ENCODE measurements at regions not wholly inside any gene's neighbourhood (a gene's known extent, or its start where the extent isn't known, plus 50 kb on each side); places are given as distances from the start of the nearest gene placed in this dataset.

- Histone ChIP-seq H2AFZ (ENCODE audit: low read depth) (no peak overlapping the region), H3K9me3 (no peaks in the 10 kb centered on the region), H3K4me1 (ENCODE audit: control insufficient read depth in 1 of 2, insufficient read depth in 2 of 2, low read depth in 1 of 2, low read length in 1 of 2) (no peaks in the 10 kb centered on the region), H3K9me2 (no peaks in the 10 kb centered on the region), H3K4me3 (ENCODE audit: low read depth in 2 of 2, low read length in 1 of 2) (no peak overlapping the region), H3K36me3 (replicated peaks in 1 of 2; ENCODE audit: control insufficient read depth in 1 of 2, insufficient read depth in 2 of 2, low read length in 1 of 2) (no peaks in the 10 kb centered on the region), H3K79me2 (ENCODE audit: insufficient read depth) (no peaks in the 10 kb centered on the region), H3F3A (replicated peaks; ENCODE audit: insufficient read depth) (no peaks in the 10 kb centered on the region), H3K27ac (ENCODE audit: low read depth in 2 of 2, low read length in 1 of 2) (no peak overlapping the region), H3K9ac (no peak overlapping the region), H4K20me1 (ENCODE audit: insufficient read depth) (no peaks in the 10 kb centered on the region), H3K4me2 (no peak overlapping the region), H3K27me3 (ENCODE audit: insufficient read depth) (no peaks in the 10 kb centered on the region)
- TF ChIP-seq TEAD4 (IDR thresholded peaks at IDR 0.05; ENCODE audit: borderline replicate concordance, insufficient read depth) = no peak
- no peak for TF ChIP-seq TAF1 (IDR thresholded peaks at IDR 0.05; ENCODE audit: borderline replicate concordance, low read depth, low read length)
- TF ChIP-seq GABPA (IDR thresholded peaks at IDR 0.05; ENCODE audit: low read depth) = no peak
- no peak for TF ChIP-seq ELF1 (IDR thresholded peaks at IDR 0.05)
- TF ChIP-seq YY1 (IDR thresholded peaks at IDR 0.05; ENCODE audit: low read depth) = no peak
- TF ChIP-seq USF1 (IDR thresholded peaks at IDR 0.05; ENCODE audit: borderline replicate concordance, low read depth) = no peak
- no peak for TF ChIP-seq RXRA (IDR thresholded peaks at IDR 0.05; ENCODE audit: borderline replicate concordance, low read depth)
- no peak for TF ChIP-seq FOXM1 (IDR thresholded peaks at IDR 0.05; ENCODE audit: low read depth)
- no peak for TF ChIP-seq MEF2A (IDR thresholded peaks at IDR 0.05; ENCODE audit: borderline replicate concordance, low read depth)
- 5% methylated on average over 1 of the region's 1 CpG for WGBS (ENCODE audit: low lambda C conversion rate)
- POLR2A ChIA-PET = no interaction called here
- DNase-seq = no peak
- CTCF ChIA-PET = no interaction called here
These were observed 259.0 kb upstream of the HS3ST1 start for GRCh38 chr4:11687727-11688126.

GRCh38 chr4:11685481-11685880 is 256.8 kb upstream of the HS3ST1 start:
- DNase-seq = no peak
- ChIA-PET POLR2A (no interaction called here), CTCF (no interaction called here)
- no peaks in the 10 kb centered on the region for H3K36me3 ChIP-seq (replicated peaks in 1 of 2; ENCODE audit: control insufficient read depth in 1 of 2, insufficient read depth in 2 of 2, low read length in 1 of 2)
- no peaks in the 10 kb centered on the region for H3K27me3 ChIP-seq (ENCODE audit: insufficient read depth)
- H3K27ac ChIP-seq (ENCODE audit: low read depth in 2 of 2, low read length in 1 of 2) = no peak overlapping the region
- no peaks in the 10 kb centered on the region for H3K9me2 ChIP-seq
- no peaks in the 10 kb centered on the region for H4K20me1 ChIP-seq (ENCODE audit: insufficient read depth)
- H3K79me2 ChIP-seq (ENCODE audit: insufficient read depth) = no peaks in the 10 kb centered on the region
- H3K4me2 ChIP-seq = no peak overlapping the region
- H3K4me3 ChIP-seq (ENCODE audit: low read depth in 2 of 2, low read length in 1 of 2) = no peak overlapping the region
- H3K9me3 ChIP-seq = no peaks in the 10 kb centered on the region
- no peaks in the 10 kb centered on the region for H3F3A ChIP-seq (replicated peaks; ENCODE audit: insufficient read depth)
- H3K9ac ChIP-seq = no peak overlapping the region
- H3K4me1 ChIP-seq (ENCODE audit: control insufficient read depth in 1 of 2, insufficient read depth in 2 of 2, low read depth in 1 of 2, low read length in 1 of 2) = no peaks in the 10 kb centered on the region
- WGBS (ENCODE audit: low lambda C conversion rate) = 8% methylated on average over 5 of the region's 5 CpGs
- H2AFZ ChIP-seq (ENCODE audit: low read depth) = no peak overlapping the region
- TF ChIP-seq EP300 (IDR thresholded peaks at IDR 0.05; ENCODE audit: borderline replicate concordance in 1 of 2, low read depth in 1 of 2, low read length in 1 of 2) (no peak), TAF1 (IDR thresholded peaks at IDR 0.05; ENCODE audit: borderline replicate concordance, low read depth, low read length) (no peak), ELF1 (IDR thresholded peaks at IDR 0.05) (no peak), CHD2 (IDR thresholded peaks at IDR 0.05; ENCODE audit: low read length, partially characterized antibody) (no peak), NFIC (IDR thresholded peaks at IDR 0.05; ENCODE audit: borderline replicate concordance) (no peak), RAD21 (IDR thresholded peaks at IDR 0.05; ENCODE audit: low read length) (no peak)
